GM18517 (cell line): ENCODE measurements at regions not wholly inside any gene's neighbourhood (a gene's known extent, or its start where the extent isn't known, plus 50 kb on each side); places are given as distances from the start of the nearest gene placed in this dataset.
"Not testable (repeated sequence)": the region's sequence is repeated elsewhere in the genome, so short reads cannot be mapped to it uniquely, and the experiment has no call there.

Source experiments
- ATAC-seq: cut with Tn5 transposase; IDR thresholded peaks from one replicate; pipeline ENCODE4 v1.9.1; 2021; ENCODE audit warnings: mild to moderate bottlenecking, moderate library complexity; ENCODE audit not compliant: unreplicated experiment

DNA sequence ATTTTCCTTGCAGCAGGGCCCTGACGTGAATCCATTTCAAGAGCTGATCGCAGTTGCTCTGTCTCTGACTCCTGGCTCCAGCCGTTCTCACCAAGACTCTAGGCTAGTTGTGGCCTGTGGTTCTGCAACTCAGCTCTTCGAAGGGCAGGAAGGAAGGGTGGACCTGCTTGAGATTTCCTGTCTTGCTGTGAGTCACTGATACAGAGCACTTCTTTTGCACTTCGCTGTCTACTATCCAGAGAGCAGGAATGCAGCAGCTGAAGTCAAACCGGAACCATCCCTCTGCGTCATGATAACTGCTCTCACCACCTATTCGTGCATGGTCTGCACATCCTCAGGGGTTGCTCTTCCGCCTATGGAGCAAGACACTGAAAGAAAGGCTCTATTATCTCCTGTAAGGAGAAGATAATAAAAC is 59.7 kb downstream of the RAP2B start:
- peak; percentile 83 for ATAC-seq

- ATAC-seq: not testable (repeated sequence)
Observed at GRCh38 chr3:153226877-153227276, 64.9 kb downstream of the RAP2B start.

DNA sequence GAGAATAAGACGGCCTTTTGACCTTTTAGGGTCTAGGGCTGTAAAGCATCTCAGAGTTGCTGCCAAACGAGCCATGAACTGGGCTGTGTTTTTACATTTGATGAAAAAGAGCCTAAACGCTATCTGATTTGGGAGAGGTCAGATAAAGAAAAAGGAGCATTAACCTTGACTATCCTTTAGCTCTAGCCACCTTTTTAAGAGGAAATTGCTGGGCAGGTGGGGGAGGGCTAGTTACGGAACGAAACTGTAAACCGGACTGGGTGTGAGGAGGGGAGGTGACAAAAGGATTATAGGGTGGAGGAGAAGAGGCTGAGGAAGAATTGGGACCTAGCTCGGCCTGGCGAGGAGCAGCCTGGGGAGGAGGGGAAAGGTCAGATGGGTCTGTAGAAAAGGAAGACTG is 68.4 kb downstream of the RAP2B start:
- ATAC-seq: not testable (repeated sequence)

GRCh38 chr3:153231245-153231644 is 69.2 kb downstream of the RAP2B start:
- not testable (repeated sequence) for ATAC-seq

GRCh38 chr3:153232050-153232752 is 70.2 kb downstream of the RAP2B start:
- not testable (repeated sequence) for ATAC-seq

DNA sequence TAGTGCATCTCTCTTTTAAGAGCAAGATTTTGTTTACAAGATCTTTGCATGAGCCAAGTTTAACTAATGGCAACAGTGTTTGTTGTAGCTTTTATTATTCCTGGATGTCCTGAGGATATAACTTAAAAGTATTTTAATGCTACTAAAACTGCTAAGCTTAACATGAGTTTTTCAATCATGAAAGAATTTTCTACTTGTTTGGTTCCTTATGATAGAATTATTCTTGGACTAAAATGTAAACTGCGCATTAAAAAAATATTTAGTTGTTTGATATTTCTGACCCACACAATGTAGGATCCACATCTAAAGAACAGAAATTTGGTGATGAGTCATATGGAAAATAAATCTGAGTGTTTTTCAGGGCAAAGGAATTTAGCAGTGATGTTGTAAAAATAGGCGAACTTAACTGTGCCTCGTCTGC is 70.8 kb downstream of the RAP2B start:
- no peak for ATAC-seq

GRCh38 chr3:153233986-153234385 is 72.0 kb downstream of the RAP2B start:
- ATAC-seq: no peak

GRCh38 chr3:153242896-153243295 is 80.9 kb downstream of the RAP2B start:
- ATAC-seq: no peak

DNA sequence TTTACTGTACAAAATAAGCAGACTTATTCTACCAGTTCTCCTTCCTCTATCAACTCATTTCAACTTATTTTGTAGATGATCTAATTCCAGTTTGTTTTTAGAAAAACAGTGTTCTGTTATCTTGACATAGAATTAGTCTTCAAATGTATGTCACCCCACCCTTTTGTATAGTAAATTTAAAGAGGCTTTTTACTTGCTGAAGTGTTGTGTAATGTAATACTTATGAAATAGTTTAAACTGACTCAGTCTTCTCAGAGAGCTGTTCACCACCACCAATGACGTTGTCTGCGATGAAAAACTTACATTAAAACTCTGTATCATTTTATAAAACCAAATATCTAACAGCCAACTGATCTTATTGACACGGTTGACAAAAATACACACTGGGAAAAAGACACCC is 82.9 kb downstream of the RAP2B start:
- no peak for ATAC-seq

- no peak for ATAC-seq
Observed at GRCh38 chr3:153245661-153246060, 83.6 kb downstream of the RAP2B start.

- ATAC-seq: no peak
Observed at GRCh38 chr3:153246331-153246730, 84.3 kb downstream of the RAP2B start.

DNA sequence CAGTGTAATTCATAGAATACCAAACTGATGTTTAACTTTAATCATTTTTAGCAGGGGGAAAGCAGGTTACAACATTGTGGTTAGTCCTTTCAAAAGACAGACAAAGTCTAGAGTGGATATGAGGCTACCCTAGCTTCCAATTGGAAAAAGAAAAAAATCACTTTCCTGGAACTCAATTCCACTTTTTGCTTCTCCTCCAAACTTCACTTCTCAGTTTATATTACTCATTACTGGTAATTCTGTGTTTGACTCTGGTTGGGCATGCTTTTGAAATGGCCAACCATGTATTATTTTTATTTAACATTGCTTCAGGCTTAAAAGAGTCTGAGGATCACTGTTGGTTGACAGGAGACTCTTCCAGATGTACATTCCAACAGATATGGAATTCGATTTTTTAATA is 84.8 kb downstream of the RAP2B start:
- ATAC-seq: no peak

DNA sequence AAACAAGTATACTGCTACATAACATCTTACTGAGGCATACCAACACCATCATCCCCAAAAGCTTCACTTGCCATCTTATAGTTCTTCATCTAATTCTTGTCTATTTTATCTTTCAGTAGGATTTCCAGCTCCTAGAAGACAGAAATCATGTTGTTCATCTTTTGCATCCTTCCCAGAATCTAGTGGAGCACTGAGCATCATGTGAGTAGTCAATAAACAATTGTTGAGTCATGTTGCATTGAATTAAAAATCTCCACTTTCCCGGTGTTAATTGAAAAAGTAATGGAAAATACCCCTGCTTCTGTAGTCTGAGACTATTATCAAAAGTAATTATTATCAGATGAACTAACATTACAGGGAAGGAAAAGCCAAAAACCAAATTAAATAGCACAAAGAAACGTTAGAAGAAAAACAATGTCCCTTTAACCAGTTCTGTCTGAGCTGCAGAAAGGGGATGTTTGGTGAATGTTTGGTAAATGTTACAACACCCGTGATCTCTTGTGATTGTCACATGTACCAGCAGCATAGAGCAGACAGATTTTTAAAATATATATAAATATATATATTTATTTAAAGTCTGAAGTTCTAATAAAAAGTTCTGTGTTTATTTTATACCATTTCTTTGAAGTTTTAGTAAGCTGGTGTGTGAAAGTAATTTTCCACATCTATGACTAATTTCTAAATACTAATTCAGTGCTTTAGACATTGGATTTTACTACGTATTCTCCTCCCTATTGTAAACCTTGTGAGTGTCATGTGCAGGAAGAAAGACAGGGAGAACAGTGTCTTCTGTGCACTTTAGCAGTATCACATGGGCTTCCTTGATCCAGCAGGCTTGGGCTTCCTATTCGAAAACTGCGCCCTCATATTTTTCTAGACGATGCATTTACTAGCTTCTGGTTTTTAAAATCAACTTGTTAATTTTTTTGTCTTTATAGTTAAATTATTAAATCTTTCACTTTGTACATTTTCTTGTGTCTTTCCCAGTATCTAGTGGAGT is 85.6 kb downstream of the RAP2B start:
- ATAC-seq: no peak

GRCh38 chr3:153248835-153249234 is 86.8 kb downstream of the RAP2B start:
- ATAC-seq: not testable (repeated sequence)

- no peak for ATAC-seq
Observed at GRCh38 chr3:153249906-153250305, 87.9 kb downstream of the RAP2B start.

- ATAC-seq: no peak
Observed at GRCh38 chr3:153250446-153250845, 88.4 kb downstream of the RAP2B start.

- ATAC-seq: no peak
Observed at GRCh38 chr3:153252963-153253362, 90.9 kb downstream of the RAP2B start.

- no peak for ATAC-seq
Observed at GRCh38 chr3:153254361-153254760, 92.3 kb downstream of the RAP2B start.

GRCh38 chr3:153257673-153258351 is 95.8 kb downstream of the RAP2B start:
- ATAC-seq: no peak

- ATAC-seq: no peak
Observed at GRCh38 chr3:153259956-153260355, 97.9 kb downstream of the RAP2B start.

DNA sequence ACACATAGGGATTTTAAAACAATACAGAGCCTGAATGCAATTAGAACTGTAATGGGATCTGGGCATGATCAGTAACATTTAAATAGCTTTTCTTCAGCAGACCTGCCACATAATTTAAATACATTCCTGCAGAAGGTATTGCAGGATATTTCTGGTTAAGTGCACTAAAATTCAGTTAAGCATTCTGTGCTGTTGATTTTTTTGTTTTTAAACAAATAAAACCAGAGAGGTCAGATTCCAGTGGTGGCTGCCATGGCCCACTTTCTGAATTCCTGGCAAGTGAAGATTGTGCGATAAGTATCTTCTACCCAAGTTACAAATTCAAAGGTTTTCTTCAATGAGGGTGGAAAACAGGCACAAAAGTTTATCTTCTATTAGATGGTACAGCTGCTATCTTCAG is 98.7 kb downstream of the RAP2B start:
- no peak for ATAC-seq
